ENCODE measurements at regions not wholly inside any gene's neighbourhood (a gene's known extent, or its start where the extent isn't known, plus 50 kb on each side); places are given as distances from the start of the nearest gene placed in this dataset.

GRCh38 chr19:31141301-31141700, 207.9 kb downstream of the TSHZ3 start:
- H3K4me1 ChIP-seq (ENCODE audit: low read length): no peaks in the 10 kb centered on the region
- H4K20me1 ChIP-seq (ENCODE audit: insufficient read depth, low read length): no peaks in the 10 kb centered on the region; the same call in 1 of the 2 replicates
- no peaks in the 10 kb centered on the region for H3K9me3 ChIP-seq (replicated peaks; ENCODE audit: insufficient read depth, low read length)
- no peaks in the 10 kb centered on the region for H3F3A ChIP-seq (ENCODE audit: insufficient read depth, low read length)
- peaks cover 17% of the 10 kb centered on the region for H3K27me3 ChIP-seq (replicated peaks; ENCODE audit: insufficient read depth, low read length)
- H3K27ac ChIP-seq (ENCODE audit: low read length): no peak overlapping the region
- no peaks in the 10 kb centered on the region for H3K79me2 ChIP-seq (ENCODE audit: low read length)
- H3K9ac ChIP-seq (ENCODE audit: low read length): no peak overlapping the region
- H3K9me2 ChIP-seq (replicated peaks; ENCODE audit: insufficient read depth, low read length): no peaks in the 10 kb centered on the region
- H3K4me2 ChIP-seq (ENCODE audit: low read depth, low read length): no peak overlapping the region
- no peak for DNase-seq
- no peaks in the 10 kb centered on the region for H3K36me3 ChIP-seq (replicated peaks; ENCODE audit: insufficient read depth, low read length)
- H3K4me3 ChIP-seq (ENCODE audit: low read length): no peak overlapping the region
- TF ChIP-seq EZH2phosphoT487 (IDR thresholded peaks at IDR 0.05; ENCODE audit: low read length) (no peak), EZH2 (optimal IDR thresholded peaks at IDR 0.05; ENCODE audit: low read depth, low read length) (no peak), CTCF (IDR thresholded peaks at IDR 0.05; ENCODE audit: low read length) (no peak)
- no peak overlapping the region for H2AFZ ChIP-seq (ENCODE audit: low read length)

- Histone ChIP-seq H3F3A (ENCODE audit: insufficient read depth, low read length) (no peaks in the 10 kb centered on the region), H3K4me3 (ENCODE audit: low read length) (no peak overlapping the region), H2AFZ (ENCODE audit: low read length) (no peak overlapping the region), H3K4me2 (ENCODE audit: low read depth, low read length) (no peak overlapping the region), H3K9ac (ENCODE audit: low read length) (no peak overlapping the region), H3K9me3 (replicated peaks; ENCODE audit: insufficient read depth, low read length) (no peaks in the 10 kb centered on the region), H3K36me3 (replicated peaks; ENCODE audit: insufficient read depth, low read length) (no peaks in the 10 kb centered on the region), H3K79me2 (ENCODE audit: low read length) (no peaks in the 10 kb centered on the region), H3K4me1 (ENCODE audit: low read length) (no peaks in the 10 kb centered on the region), H3K9me2 (replicated peaks; ENCODE audit: insufficient read depth, low read length) (no peaks in the 10 kb centered on the region), H3K27ac (ENCODE audit: low read length) (no peak overlapping the region), H4K20me1 (ENCODE audit: insufficient read depth, low read length) (no peaks in the 10 kb centered on the region; the same call in 1 of the 2 replicates), H3K27me3 (replicated peaks; ENCODE audit: insufficient read depth, low read length) (peaks cover 20% of the 10 kb centered on the region)
- TF ChIP-seq EZH2phosphoT487 (IDR thresholded peaks at IDR 0.05; ENCODE audit: low read length) (no peak), EZH2 (optimal IDR thresholded peaks at IDR 0.05; ENCODE audit: low read depth, low read length) (no peak), CTCF (IDR thresholded peaks at IDR 0.05; ENCODE audit: low read length) (no peak)
- no peak for DNase-seq
Measured at GRCh38 chr19:31140717-31141116, 208.5 kb downstream of the TSHZ3 start.

GRCh38 chr19:31139871-31140505, 209.2 kb downstream of the TSHZ3 start:
- H2AFZ ChIP-seq (ENCODE audit: low read length): no peak overlapping the region
- H3K27me3 ChIP-seq (replicated peaks; ENCODE audit: insufficient read depth, low read length): peaks cover 19% of the 10 kb centered on the region
- H4K20me1 ChIP-seq (ENCODE audit: insufficient read depth, low read length): no peaks in the 10 kb centered on the region; the same call in 1 of the 2 replicates
- H3K9me3 ChIP-seq (replicated peaks; ENCODE audit: insufficient read depth, low read length): no peaks in the 10 kb centered on the region
- no peak overlapping the region for H3K27ac ChIP-seq (ENCODE audit: low read length)
- no peak overlapping the region for H3K4me2 ChIP-seq (ENCODE audit: low read depth, low read length)
- no peak for DNase-seq
- H3K4me1 ChIP-seq (ENCODE audit: low read length): no peaks in the 10 kb centered on the region
- TF ChIP-seq EZH2 (optimal IDR thresholded peaks at IDR 0.05; ENCODE audit: low read depth, low read length): no peak
- H3F3A ChIP-seq (ENCODE audit: insufficient read depth, low read length): no peaks in the 10 kb centered on the region
- H3K9ac ChIP-seq (ENCODE audit: low read length): no peak overlapping the region
- no peaks in the 10 kb centered on the region for H3K79me2 ChIP-seq (ENCODE audit: low read length)
- H3K4me3 ChIP-seq (ENCODE audit: low read length): no peak overlapping the region
- H3K9me2 ChIP-seq (replicated peaks; ENCODE audit: insufficient read depth, low read length): no peaks in the 10 kb centered on the region
- H3K36me3 ChIP-seq (replicated peaks; ENCODE audit: insufficient read depth, low read length): no peaks in the 10 kb centered on the region

- TF ChIP-seq CTCF (IDR thresholded peaks at IDR 0.05; ENCODE audit: low read length) (no peak), EZH2 (optimal IDR thresholded peaks at IDR 0.05; ENCODE audit: low read depth, low read length) (no peak), EZH2phosphoT487 (IDR thresholded peaks at IDR 0.05; ENCODE audit: low read length) (no peak)
- Histone ChIP-seq H2AFZ (ENCODE audit: low read length) (no peak overlapping the region), H3K4me2 (ENCODE audit: low read depth, low read length) (no peak overlapping the region), H3K27me3 (replicated peaks; ENCODE audit: insufficient read depth, low read length) (0 out of 2 replicates have a peak, but pooled peaks cover 6% of the 10 kb centered on the region), H4K20me1 (ENCODE audit: insufficient read depth, low read length) (no peaks in the 10 kb centered on the region; the same call in 1 of the 2 replicates), H3K9ac (ENCODE audit: low read length) (no peak overlapping the region), H3K9me3 (replicated peaks; ENCODE audit: insufficient read depth, low read length) (no peaks in the 10 kb centered on the region), H3K36me3 (replicated peaks; ENCODE audit: insufficient read depth, low read length) (no peaks in the 10 kb centered on the region), H3K27ac (ENCODE audit: low read length) (no peak overlapping the region), H3F3A (ENCODE audit: insufficient read depth, low read length) (no peaks in the 10 kb centered on the region), H3K79me2 (ENCODE audit: low read length) (no peaks in the 10 kb centered on the region), H3K4me3 (ENCODE audit: low read length) (no peak overlapping the region), H3K9me2 (replicated peaks; ENCODE audit: insufficient read depth, low read length) (no peaks in the 10 kb centered on the region), H3K4me1 (ENCODE audit: low read length) (no peaks in the 10 kb centered on the region)
- no peak for DNase-seq
Measured at GRCh38 chr19:31138077-31138476, 211.2 kb downstream of the TSHZ3 start.

All from MM.1S (cell line).